ENCODE measurements at regions not wholly inside any gene's neighbourhood (a gene's known extent, or its start where the extent isn't known, plus 50 kb on each side); places are given as distances from the start of the nearest gene placed in this dataset.
"Not testable (repeated sequence)": the region's sequence is repeated elsewhere in the genome, so short reads cannot be mapped to it uniquely, and the experiment has no call there.

DNA sequence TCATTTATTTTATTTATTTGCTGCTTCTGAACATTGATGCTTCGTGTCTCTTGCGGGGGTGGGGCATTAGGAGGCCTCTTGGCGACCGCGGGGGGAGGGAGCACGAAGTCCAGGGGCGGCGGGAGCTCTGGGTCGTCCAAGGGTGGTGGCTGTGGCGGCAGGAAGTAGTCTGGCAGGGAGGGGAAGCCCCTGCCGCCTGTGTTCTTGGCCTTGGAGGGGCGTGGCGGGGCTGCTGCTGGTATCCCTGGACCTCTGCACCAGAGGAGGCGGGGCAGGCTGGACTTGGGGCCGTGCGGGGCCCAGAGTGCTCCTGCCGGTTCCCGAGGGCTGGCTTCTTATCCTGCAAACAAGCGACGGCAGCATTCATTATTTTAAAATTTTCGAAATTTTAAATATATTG lies 70.5 kb upstream of the ABI1 start:
- CTCF ChIA-PET = no interaction called here
- POLR2A ChIA-PET = no interaction called here
- Histone ChIP-seq H3K4me3 (ENCODE audit: low read depth, low read length) (no peak overlapping the region), H3K36me3 (ENCODE audit: control insufficient read depth, insufficient read depth, low read length) (no peaks in the 10 kb centered on the region), H3K27me3 (ENCODE audit: control insufficient read depth, insufficient read depth, low read length) (no peaks in the 10 kb centered on the region)
- DNase-seq (ENCODE audit: low read depth) = no peak
- TF ChIP-seq CTCF (IDR thresholded peaks at IDR 0.05; ENCODE audit: insufficient read depth, low read depth, low read length) = no peak

DNA sequence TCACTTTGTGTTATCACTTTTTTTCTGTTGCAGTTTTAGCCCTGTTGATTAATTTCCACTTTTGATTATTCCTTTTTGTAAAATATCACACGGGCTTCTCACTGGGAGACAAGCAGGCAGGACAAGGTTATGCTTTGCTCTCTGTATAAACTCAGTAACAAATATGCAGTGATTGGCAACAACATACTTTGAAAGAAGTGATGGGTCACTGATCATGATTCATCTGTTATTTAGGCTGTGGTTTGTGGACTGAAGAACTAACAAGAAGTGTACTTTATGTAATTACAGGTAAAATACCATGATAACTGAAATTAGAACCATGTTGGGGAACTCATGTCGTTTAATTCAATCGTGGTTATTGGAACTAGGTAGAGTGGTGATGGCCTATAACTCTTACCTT lies 62.1 kb upstream of the ABI1 start:
- CTCF ChIA-PET; POLR2A ChIA-PET; H3K27me3 ChIP-seq (ENCODE audit: control insufficient read depth, insufficient read depth, low read length); H3K36me3 ChIP-seq (ENCODE audit: control insufficient read depth, insufficient read depth, low read length); H3K4me3 ChIP-seq (ENCODE audit: low read depth, low read length); DNase-seq (ENCODE audit: low read depth): not testable (repeated sequence)

DNA sequence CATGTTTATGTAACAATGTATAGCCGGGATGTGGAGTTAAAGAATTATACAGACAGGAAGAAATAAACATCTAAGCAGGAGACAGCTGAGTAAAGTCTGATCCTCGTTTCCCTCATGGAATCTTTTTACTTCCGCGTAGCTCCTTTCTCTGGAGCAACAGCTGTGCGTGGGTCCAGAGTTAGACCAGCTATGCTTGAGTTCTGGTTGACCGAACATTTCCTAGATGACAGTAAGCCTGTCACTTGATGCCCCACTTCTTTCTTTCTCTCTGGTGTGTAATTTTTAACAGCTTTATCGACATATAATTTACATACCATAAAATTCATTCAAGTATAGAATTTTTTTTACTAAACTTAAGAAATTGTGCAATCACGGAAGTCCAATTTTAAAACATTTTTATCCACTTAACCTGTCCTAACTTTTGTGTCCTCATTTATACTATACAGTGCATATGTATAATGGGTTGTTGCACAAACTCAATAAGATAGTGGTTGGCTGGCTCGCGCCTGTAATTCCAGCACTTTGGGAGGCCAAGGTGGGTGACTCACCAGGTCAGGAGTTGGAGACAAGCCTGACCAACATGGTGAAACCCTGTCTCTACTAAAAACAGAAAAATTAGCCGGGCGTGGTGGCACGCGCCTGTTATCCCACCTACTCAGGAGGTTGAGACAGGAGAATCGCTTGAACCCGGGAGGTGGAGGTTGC lies 58.5 kb upstream of the ABI1 start:
- H3K36me3 ChIP-seq (ENCODE audit: control insufficient read depth, insufficient read depth, low read length); POLR2A ChIA-PET; CTCF ChIA-PET; H3K27me3 ChIP-seq (ENCODE audit: control insufficient read depth, insufficient read depth, low read length); DNase-seq (ENCODE audit: low read depth); H3K4me3 ChIP-seq (ENCODE audit: low read depth, low read length): not testable (repeated sequence)

DNA sequence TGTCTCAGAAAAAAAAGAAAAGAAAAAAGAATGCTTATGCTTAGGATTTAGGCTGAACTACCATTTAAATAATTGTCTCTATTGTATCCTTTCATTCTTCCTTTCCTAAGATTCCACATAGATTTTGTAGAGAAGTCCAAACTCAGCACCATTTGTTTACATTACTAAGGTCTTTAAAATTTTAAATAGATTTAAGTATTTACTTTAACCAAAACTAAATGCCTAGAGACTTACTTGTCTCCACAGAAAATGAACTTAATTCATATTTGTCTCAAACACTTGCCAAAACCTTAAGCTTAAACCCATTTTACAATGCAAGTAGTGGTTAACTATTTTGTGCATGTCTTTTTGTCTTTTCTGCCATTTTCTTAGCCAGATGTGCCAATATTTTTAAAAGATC lies 54.1 kb upstream of the ABI1 start:
- POLR2A ChIA-PET = no interaction called here
- CTCF ChIA-PET = no interaction called here
- H3K36me3 ChIP-seq (ENCODE audit: control insufficient read depth, insufficient read depth, low read length) = no peaks in the 10 kb centered on the region
- DNase-seq (ENCODE audit: low read depth) = no peak
- no peak for TF ChIP-seq CTCF (IDR thresholded peaks at IDR 0.05; ENCODE audit: insufficient read depth, low read depth, low read length)
- H3K4me3 ChIP-seq (ENCODE audit: low read depth, low read length) = no peak overlapping the region
- H3K27me3 ChIP-seq (ENCODE audit: control insufficient read depth, insufficient read depth, low read length) = no peaks in the 10 kb centered on the region

GRCh38 chr10:26911811-26912461 lies 51.2 kb upstream of the ABI1 start:
- no peak for DNase-seq (ENCODE audit: low read depth)
- ChIA-PET POLR2A (no interaction called here), CTCF (no interaction called here)
- TF ChIP-seq CTCF (IDR thresholded peaks at IDR 0.05; ENCODE audit: insufficient read depth, low read depth, low read length) = no peak
- Histone ChIP-seq H3K27me3 (ENCODE audit: control insufficient read depth, insufficient read depth, low read length) (no peaks in the 10 kb centered on the region), H3K36me3 (ENCODE audit: control insufficient read depth, insufficient read depth, low read length) (no peaks in the 10 kb centered on the region), H3K4me3 (ENCODE audit: low read depth, low read length) (no peak overlapping the region)

Data from BJ (cell line).